Esophagus squamous epithelium (tissue), 4 donors: ENCODE measurements at regions not wholly inside any gene's neighbourhood (a gene's known extent, or its start where the extent isn't known, plus 50 kb on each side); places are given as distances from the start of the nearest gene placed in this dataset.

Source experiments
- POLR2A ChIP-seq, 4 donors: fragments of 450-650 bp; IDR thresholded peaks; one replicate each; pipeline ENCODE4 v1.6.1; 2017; ENCODE audit warnings: antibody characterized with exemption in 4 of 4, mild to moderate bottlenecking in 4 of 4, moderate library complexity in 3 of 4
- TF ChIP-seq, protein P1 (sequence below), 6 experiments: fragments of 450-650 bp in 4 of 6; fragments of 200-600 bp in 2 of 6; sonication (generic) in 2 of 6; IDR thresholded peaks; one replicate each; pipeline ENCODE4 v1.5.1; 2016 to 2019; ENCODE audit warnings: antibody characterized with exemption in 6 of 6, mild to moderate bottlenecking in 4 of 6, moderate library complexity in 4 of 6

DNA sequence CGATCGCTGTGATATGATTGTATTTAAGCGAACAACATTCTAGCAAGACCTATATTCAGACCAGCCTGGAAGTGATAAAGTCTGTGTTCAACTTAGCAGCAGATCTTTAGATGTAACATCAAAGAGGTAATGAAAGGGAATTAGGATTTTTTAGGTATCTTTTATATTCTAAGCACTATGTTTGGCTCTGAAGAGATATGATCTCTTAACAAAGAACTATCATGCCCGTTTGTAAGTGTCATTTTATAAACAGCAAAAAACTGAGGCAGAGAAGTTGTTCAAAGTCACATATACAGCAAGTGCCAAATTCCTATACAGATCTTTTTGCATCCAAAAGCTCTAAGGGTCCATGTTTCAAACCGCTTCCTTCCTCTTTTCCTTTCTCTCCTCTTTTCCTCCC lies 53.0 kb upstream of the TIAM1 start:
- TF ChIP-seq POLR2A (IDR thresholded peaks at IDR 0.05) = no peak
- TF ChIP-seq, protein P1, sequence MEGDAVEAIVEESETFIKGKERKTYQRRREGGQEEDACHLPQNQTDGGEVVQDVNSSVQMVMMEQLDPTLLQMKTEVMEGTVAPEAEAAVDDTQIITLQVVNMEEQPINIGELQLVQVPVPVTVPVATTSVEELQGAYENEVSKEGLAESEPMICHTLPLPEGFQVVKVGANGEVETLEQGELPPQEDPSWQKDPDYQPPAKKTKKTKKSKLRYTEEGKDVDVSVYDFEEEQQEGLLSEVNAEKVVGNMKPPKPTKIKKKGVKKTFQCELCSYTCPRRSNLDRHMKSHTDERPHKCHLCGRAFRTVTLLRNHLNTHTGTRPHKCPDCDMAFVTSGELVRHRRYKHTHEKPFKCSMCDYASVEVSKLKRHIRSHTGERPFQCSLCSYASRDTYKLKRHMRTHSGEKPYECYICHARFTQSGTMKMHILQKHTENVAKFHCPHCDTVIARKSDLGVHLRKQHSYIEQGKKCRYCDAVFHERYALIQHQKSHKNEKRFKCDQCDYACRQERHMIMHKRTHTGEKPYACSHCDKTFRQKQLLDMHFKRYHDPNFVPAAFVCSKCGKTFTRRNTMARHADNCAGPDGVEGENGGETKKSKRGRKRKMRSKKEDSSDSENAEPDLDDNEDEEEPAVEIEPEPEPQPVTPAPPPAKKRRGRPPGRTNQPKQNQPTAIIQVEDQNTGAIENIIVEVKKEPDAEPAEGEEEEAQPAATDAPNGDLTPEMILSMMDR (IDR thresholded peaks at IDR 0.05) = no peak
